ENCODE measurements at regions not wholly inside any gene's neighbourhood (a gene's known extent, or its start where the extent isn't known, plus 50 kb on each side); places are given as distances from the start of the nearest gene placed in this dataset.

- no peak for TF ChIP-seq EZH2 (IDR thresholded peaks at IDR 0.05; ENCODE audit: borderline replicate concordance, insufficient read depth, low read depth, low read length, poor library complexity, severe bottlenecking)
- TF ChIP-seq, protein P1, sequence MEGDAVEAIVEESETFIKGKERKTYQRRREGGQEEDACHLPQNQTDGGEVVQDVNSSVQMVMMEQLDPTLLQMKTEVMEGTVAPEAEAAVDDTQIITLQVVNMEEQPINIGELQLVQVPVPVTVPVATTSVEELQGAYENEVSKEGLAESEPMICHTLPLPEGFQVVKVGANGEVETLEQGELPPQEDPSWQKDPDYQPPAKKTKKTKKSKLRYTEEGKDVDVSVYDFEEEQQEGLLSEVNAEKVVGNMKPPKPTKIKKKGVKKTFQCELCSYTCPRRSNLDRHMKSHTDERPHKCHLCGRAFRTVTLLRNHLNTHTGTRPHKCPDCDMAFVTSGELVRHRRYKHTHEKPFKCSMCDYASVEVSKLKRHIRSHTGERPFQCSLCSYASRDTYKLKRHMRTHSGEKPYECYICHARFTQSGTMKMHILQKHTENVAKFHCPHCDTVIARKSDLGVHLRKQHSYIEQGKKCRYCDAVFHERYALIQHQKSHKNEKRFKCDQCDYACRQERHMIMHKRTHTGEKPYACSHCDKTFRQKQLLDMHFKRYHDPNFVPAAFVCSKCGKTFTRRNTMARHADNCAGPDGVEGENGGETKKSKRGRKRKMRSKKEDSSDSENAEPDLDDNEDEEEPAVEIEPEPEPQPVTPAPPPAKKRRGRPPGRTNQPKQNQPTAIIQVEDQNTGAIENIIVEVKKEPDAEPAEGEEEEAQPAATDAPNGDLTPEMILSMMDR (IDR thresholded peaks at IDR 0.05): no peak
Observed at GRCh38 chr21:23664193-23664694, 1943.0 kb downstream of the MRPL39 start.

Measured in B cell (primary cell).